ENCODE measurements at regions not wholly inside any gene's neighbourhood (a gene's known extent, or its start where the extent isn't known, plus 50 kb on each side); places are given as distances from the start of the nearest gene placed in this dataset.

GRCh38 chr7:50174948-50175347 is 81.9 kb upstream of the ZPBP start:
- H3K4me1 ChIP-seq = no peaks in the 10 kb centered on the region
- no peaks in the 10 kb centered on the region for H3K36me3 ChIP-seq
- H3K4me3 ChIP-seq = no peak overlapping the region
- in situ Hi-C loops (cut with MboI; ENCODE audit: low pct_ligation_motif_present in 1 of 4, low pct_unique_long_range_greater_than_20kb in 1 of 4, low sequenced_read_pairs in 3 of 4) = no loop called here
- DNase-seq = no peak
- no peak for TF ChIP-seq CTCF (IDR thresholded peaks at IDR 0.05)
- TF ChIP-seq POLR2AphosphoS5 (IDR thresholded peaks at IDR 0.05) = no peak
- TF ChIP-seq EP300 (IDR thresholded peaks at IDR 0.05; ENCODE audit: low read depth) = no peak
- TF ChIP-seq POLR2A (IDR thresholded peaks at IDR 0.05) = no peak
- intact Hi-C loops (cut with DNase I; ENCODE audit: low total_unique reads) = no loop called here
- H3K27me3 ChIP-seq = no peaks in the 10 kb centered on the region
- no peak overlapping the region for H3K27ac ChIP-seq
- H3K9me3 ChIP-seq = no peaks in the 10 kb centered on the region
- WGBS, 2 donors (ENCODE audit: low coverage in 1 of 2) = 91% methylated on average over 1 of the region's 1 CpG; no CpG with 5 or more reads in 1 of the 2 donors

GRCh38 chr7:50166997-50167965 is 74.2 kb upstream of the ZPBP start:
- in situ Hi-C loops (cut with MboI; ENCODE audit: low pct_ligation_motif_present in 1 of 4, low pct_unique_long_range_greater_than_20kb in 1 of 4, low sequenced_read_pairs in 3 of 4) (no loop called here), intact Hi-C loops (cut with DNase I; ENCODE audit: low total_unique reads) (no loop called here)

GRCh38 chr7:50164559-50165170 is 71.6 kb upstream of the ZPBP start:
- WGBS, 2 donors (ENCODE audit: low coverage in 1 of 2) = 65 to 74% methylated on average over 5 to 6 of the region's 6 CpGs
- no peaks in the 10 kb centered on the region for H3K27me3 ChIP-seq
- no peak for DNase-seq
- no peak overlapping the region for H3K4me3 ChIP-seq
- intact Hi-C loops (cut with DNase I; ENCODE audit: low total_unique reads) (no loop called here), in situ Hi-C loops (cut with MboI; ENCODE audit: low pct_ligation_motif_present in 1 of 4, low pct_unique_long_range_greater_than_20kb in 1 of 4, low sequenced_read_pairs in 3 of 4) (no loop called here)
- H3K4me1 ChIP-seq = no peaks in the 10 kb centered on the region
- no peak overlapping the region for H3K27ac ChIP-seq
- no peak for TF ChIP-seq POLR2A (IDR thresholded peaks at IDR 0.05)
- no peak for TF ChIP-seq POLR2AphosphoS5 (IDR thresholded peaks at IDR 0.05)
- no peak for TF ChIP-seq CTCF (IDR thresholded peaks at IDR 0.05)
- TF ChIP-seq EP300 (IDR thresholded peaks at IDR 0.05; ENCODE audit: low read depth) = no peak
- H3K36me3 ChIP-seq = no peaks in the 10 kb centered on the region
- H3K9me3 ChIP-seq = no peaks in the 10 kb centered on the region

More at GRCh38 chr7:50166997-50167965, 74.2 kb upstream of the ZPBP start:
- Histone ChIP-seq H3K27me3 (no peaks in the 10 kb centered on the region), H3K4me1 (no peaks in the 10 kb centered on the region), H3K36me3 (no peaks in the 10 kb centered on the region), H3K9me3 (no peaks in the 10 kb centered on the region), H3K4me3 (no peak overlapping the region), H3K27ac (no peak overlapping the region)
- WGBS, 2 donors (ENCODE audit: low coverage in 1 of 2) = 51 to 74% methylated on average over 5 to 13 of the region's 13 CpGs
- DNase-seq = no peak
- TF ChIP-seq POLR2A (IDR thresholded peaks at IDR 0.05) (no peak), EP300 (IDR thresholded peaks at IDR 0.05; ENCODE audit: low read depth) (no peak), POLR2AphosphoS5 (IDR thresholded peaks at IDR 0.05) (no peak), CTCF (IDR thresholded peaks at IDR 0.05) (no peak)

- Histone ChIP-seq H3K27me3 (no peaks in the 10 kb centered on the region), H3K4me1 (no peaks in the 10 kb centered on the region), H3K36me3 (no peaks in the 10 kb centered on the region), H3K4me3 (no peak overlapping the region), H3K27ac (no peak overlapping the region), H3K9me3 (no peaks in the 10 kb centered on the region)
- TF ChIP-seq POLR2A (IDR thresholded peaks at IDR 0.05) = no peak
- TF ChIP-seq EP300 (IDR thresholded peaks at IDR 0.05; ENCODE audit: low read depth) = no peak
- TF ChIP-seq CTCF (IDR thresholded peaks at IDR 0.05) = no peak
- no peak for TF ChIP-seq POLR2AphosphoS5 (IDR thresholded peaks at IDR 0.05)
- DNase-seq = no peak
- intact Hi-C loops (cut with DNase I; ENCODE audit: low total_unique reads) (no loop called here), in situ Hi-C loops (cut with MboI; ENCODE audit: low pct_ligation_motif_present in 1 of 4, low pct_unique_long_range_greater_than_20kb in 1 of 4, low sequenced_read_pairs in 3 of 4) (no loop called here)
- WGBS, 2 donors (ENCODE audit: low coverage in 1 of 2) = 83 to 90% methylated on average over 1 to 4 of the region's 4 CpGs
Measured at GRCh38 chr7:50160206-50160605, 67.2 kb upstream of the ZPBP start.
